B cell (primary cell): ENCODE measurements at regions not wholly inside any gene's neighbourhood (a gene's known extent, or its start where the extent isn't known, plus 50 kb on each side); places are given as distances from the start of the nearest gene placed in this dataset.

ENCODE experiments used
- ATAC-seq: fragments of 200-7000 bp; cut with Tn5 transposase; one replicate; pipeline ENCODE4 v1.10.0; 2021; ENCODE audit warnings: low read depth, mild to moderate bottlenecking, moderate number of reproducible peaks, moderate library complexity
- CTCF ChIA-PET: fragments of 350-600 bp; sonication (Branson Sonifier 250); formaldehyde crosslinking; loops from one replicate; lab custom pipeline; 2021; ENCODE audit warnings: antibody characterized with exemption, inconsistent platforms; lab: Charles Lee
- POLR2A ChIA-PET: fragments of 350-600 bp; sonication (Branson Sonifier 250); formaldehyde crosslinking; loops from one replicate; lab custom pipeline; 2021; ENCODE audit warnings: antibody characterized with exemption; lab: Charles Lee
- DNase-seq: peaks from one replicate; pipeline ENCODE4 v3.0.0; 2013
- H2AFZ ChIP-seq: 2 replicates; pipeline ENCODE4 v1.6.1; 2012; ENCODE audit warnings: mild to moderate bottlenecking, low read depth, low read length; ENCODE audit not compliant: insufficient read depth, poor library complexity, severe bottlenecking
- H3K27ac ChIP-seq, 2 donors: 1 replicate in 1 of 2; 2 replicates in 1 of 2; pipeline ENCODE4 v1.5.1; 2012 to 2013; ENCODE audit warnings: low read length in 2 of 2, mild to moderate bottlenecking in 2 of 2, moderate library complexity in 1 of 2
- H3K27me3 ChIP-seq, 4 experiments: fragments of 200-600 bp in 1 of 4; sonication (generic) in 1 of 4; replicated peaks in 1 of 4; 1 replicate in 2 of 4; 2 replicates in 2 of 4; pipeline versions ENCODE4 v1.6.1 to v1.7.0; 2013 to 2016; ENCODE audit warnings: low read length in 3 of 4, mild to moderate bottlenecking in 2 of 4, mixed read lengths in 1 of 4, moderate library complexity in 1 of 4; ENCODE audit not compliant: insufficient read depth in 4 of 4, control insufficient read depth in 3 of 4; ENCODE audit errors: control extremely low read depth in 1 of 4
- H3K36me3 ChIP-seq, 2 experiments: replicated peaks in 1 of 2; 1 replicate in 1 of 2; 2 replicates in 1 of 2; pipeline versions ENCODE4 v1.6.1 to v1.7.1; 2013; ENCODE audit warnings: low read length in 1 of 2; ENCODE audit not compliant: insufficient read depth in 2 of 2, control insufficient read depth in 1 of 2; ENCODE audit errors: control extremely low read depth in 1 of 2, extremely low read depth in 1 of 2
- H3K4me1 ChIP-seq, 2 donors: fragments of 200-600 bp in 1 of 2; sonication (generic) in 1 of 2; 1 replicate in 1 of 2; 2 replicates in 1 of 2; pipeline versions ENCODE4 v1.5.1 to v1.6.1; 2013 to 2017; ENCODE audit warnings: low read length in 2 of 2; ENCODE audit not compliant: control insufficient read depth in 2 of 2, insufficient read depth in 2 of 2
- H3K4me2 ChIP-seq: replicated peaks from 2 replicates; pipeline ENCODE3; 2012; ENCODE audit warnings: mild to moderate bottlenecking, low read depth, low read length; ENCODE audit not compliant: poor library complexity, severe bottlenecking
- H3K4me3 ChIP-seq, 5 experiments: fragments of 200-600 bp in 1 of 5; sonication (generic) in 1 of 5; 1 replicate in 3 of 5; 2 replicates in 2 of 5; pipeline versions ENCODE4 v1.5.1 to v1.7.0; 2011 to 2016; ENCODE audit warnings: low read length in 4 of 5, mild to moderate bottlenecking in 4 of 5, low read depth in 2 of 5, control low read depth in 1 of 5, moderate library complexity in 1 of 5; ENCODE audit not compliant: insufficient read depth in 1 of 5; ENCODE audit errors: control extremely low read depth in 1 of 5, extremely low read depth in 1 of 5
- H3K79me2 ChIP-seq: fragments of 200-600 bp; sonication (generic); one replicate; pipeline ENCODE4 v1.6.0; 2016; ENCODE audit warnings: low read length; ENCODE audit not compliant: control insufficient read depth, insufficient read depth
- H3K9ac ChIP-seq: fragments of 200-600 bp; sonication (generic); 2 replicates; pipeline ENCODE4 v1.6.1; 2017; ENCODE audit warnings: mild to moderate bottlenecking, low read length, moderate library complexity
- H3K9me3 ChIP-seq, 3 donors: one replicate each; pipeline versions ENCODE4 v1.6.1 to v1.7.1; 2013; ENCODE audit warnings: low read length in 2 of 3; ENCODE audit not compliant: control insufficient read depth in 2 of 3, insufficient read depth in 1 of 3; ENCODE audit errors: control extremely low read depth in 1 of 3
- H4K20me1 ChIP-seq: 2 replicates; pipeline ENCODE4 v1.6.0; 2012; ENCODE audit warnings: mild to moderate bottlenecking, low read length; ENCODE audit not compliant: insufficient read depth, control insufficient read depth, poor library complexity, severe bottlenecking
- H3K27ac Mint-ChIP-seq: one replicate; pipeline ENCODE4 v1.8.0; 2021; ENCODE audit warnings: mixed read lengths
- H3K27me3 Mint-ChIP-seq: one replicate; pipeline ENCODE4 v1.8.0; 2021; ENCODE audit warnings: mixed read lengths
- H3K4me1 Mint-ChIP-seq: one replicate; pipeline ENCODE4 v1.8.0; 2021; ENCODE audit warnings: mixed read lengths
- H3K4me3 Mint-ChIP-seq: one replicate; pipeline ENCODE4 v1.8.0; 2021; ENCODE audit warnings: mixed read lengths
- H3K9me3 Mint-ChIP-seq: one replicate; pipeline ENCODE4 v1.8.0; 2022; ENCODE audit warnings: mixed read lengths; ENCODE audit not compliant: insufficient read depth
- EZH2 ChIP-seq: IDR thresholded peaks from 2 replicates; pipeline ENCODE4 v1.6.1; 2012; ENCODE audit warnings: borderline replicate concordance, low read depth, mild to moderate bottlenecking, moderate library complexity, low read length; ENCODE audit not compliant: insufficient read depth, poor library complexity, severe bottlenecking
- WGBS: methylation state at CpG from one replicate; pipeline ENCODE4 v1.1.5; 2013; ENCODE audit warnings: missing lambda C conversion rate; ENCODE audit not compliant: insufficient coverage; 5-methylcytosine and 5-hydroxymethylcytosine counted together
- intact Hi-C: fragments of 100-400 bp; cut with micrococcal nuclease; formaldehyde crosslinking; loops from one replicate; pipeline ENCODE4 v1.10.0; 2022
- TF ChIP-seq, protein P1 (sequence below): fragments of 200-600 bp; IDR thresholded peaks from one replicate; pipeline ENCODE4 v1.8.0; 2022; ENCODE audit warnings: antibody characterized with exemption, mild to moderate bottlenecking

- intact Hi-C loops, result no loop called here
- TF ChIP-seq EZH2, result no peak
- WGBS, result 68% methylated on average over 7 of the region's 11 CpGs
These were observed 1072.6 kb upstream of the PIK3C3 start for GRCh38 chr18:40882468-40882867.

DNA sequence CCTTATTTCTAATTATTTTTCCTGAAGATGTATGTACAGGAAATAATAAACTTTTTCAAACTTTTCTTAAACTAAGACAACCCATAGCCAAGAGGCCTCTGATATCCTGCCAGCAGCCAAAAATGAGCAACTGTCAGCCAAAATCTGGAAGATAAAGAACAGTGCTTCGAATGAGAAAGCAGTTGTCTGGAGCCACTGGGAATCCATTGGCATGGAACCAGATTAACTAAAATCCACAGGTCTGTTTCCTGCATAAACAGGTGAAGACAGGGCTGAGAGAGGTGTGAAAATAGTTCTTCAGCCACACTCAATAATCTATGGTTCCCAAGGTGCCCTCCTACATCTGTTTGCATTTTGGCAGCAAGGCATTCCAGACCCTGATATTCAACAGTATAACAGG lies 1076.7 kb upstream of the PIK3C3 start:
- Histone ChIP-seq H4K20me1 (no peaks in the 10 kb centered on the region), H3K4me2 (no peak overlapping the region), H3K79me2 (no peaks in the 10 kb centered on the region), H3K9ac (no peak overlapping the region), H3K27ac (no peak overlapping the region), H2AFZ (no peak overlapping the region), H3K27me3 (no peaks in the 10 kb centered on the region), H3K4me3 (no peak overlapping the region), H3K36me3 (no peaks in the 10 kb centered on the region), H3K9me3 (peaks cover 0 to 3% (median 0%) of the 10 kb centered on the region in 3 donors), H3K4me1 (no peaks in the 10 kb centered on the region)
- Mint-ChIP-seq H3K27ac (no peak overlapping the region), H3K4me1 (no peaks in the 10 kb centered on the region), H3K4me3 (no peak overlapping the region), H3K27me3 (no peaks in the 10 kb centered on the region), H3K9me3 (no peaks in the 10 kb centered on the region)
- POLR2A ChIA-PET, result no interaction called here
- CTCF ChIA-PET, result no interaction called here
- WGBS, result 38% methylated on average over 1 of the region's 1 CpG
- ATAC-seq (no peak), DNase-seq (no peak)
- TF ChIP-seq, protein P1, sequence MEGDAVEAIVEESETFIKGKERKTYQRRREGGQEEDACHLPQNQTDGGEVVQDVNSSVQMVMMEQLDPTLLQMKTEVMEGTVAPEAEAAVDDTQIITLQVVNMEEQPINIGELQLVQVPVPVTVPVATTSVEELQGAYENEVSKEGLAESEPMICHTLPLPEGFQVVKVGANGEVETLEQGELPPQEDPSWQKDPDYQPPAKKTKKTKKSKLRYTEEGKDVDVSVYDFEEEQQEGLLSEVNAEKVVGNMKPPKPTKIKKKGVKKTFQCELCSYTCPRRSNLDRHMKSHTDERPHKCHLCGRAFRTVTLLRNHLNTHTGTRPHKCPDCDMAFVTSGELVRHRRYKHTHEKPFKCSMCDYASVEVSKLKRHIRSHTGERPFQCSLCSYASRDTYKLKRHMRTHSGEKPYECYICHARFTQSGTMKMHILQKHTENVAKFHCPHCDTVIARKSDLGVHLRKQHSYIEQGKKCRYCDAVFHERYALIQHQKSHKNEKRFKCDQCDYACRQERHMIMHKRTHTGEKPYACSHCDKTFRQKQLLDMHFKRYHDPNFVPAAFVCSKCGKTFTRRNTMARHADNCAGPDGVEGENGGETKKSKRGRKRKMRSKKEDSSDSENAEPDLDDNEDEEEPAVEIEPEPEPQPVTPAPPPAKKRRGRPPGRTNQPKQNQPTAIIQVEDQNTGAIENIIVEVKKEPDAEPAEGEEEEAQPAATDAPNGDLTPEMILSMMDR, result no peak
- no peak for TF ChIP-seq EZH2
- intact Hi-C loops, result no loop called here

More at GRCh38 chr18:40882468-40882867, 1072.6 kb upstream of the PIK3C3 start:
- CTCF ChIA-PET, result no interaction called here
- no peak overlapping the region for H3K4me3 ChIP-seq
- H3K4me1 Mint-ChIP-seq, result no peaks in the 10 kb centered on the region
- peaks cover 0 to 3% (median 0%) of the 10 kb centered on the region in 3 donors for H3K9me3 ChIP-seq
- H3K27me3 Mint-ChIP-seq, result no peaks in the 10 kb centered on the region
- ATAC-seq (no peak), DNase-seq (no peak)
- no peak overlapping the region for H3K4me3 Mint-ChIP-seq
- no peak overlapping the region for H2AFZ ChIP-seq
- no peaks in the 10 kb centered on the region for H3K9me3 Mint-ChIP-seq
- no peaks in the 10 kb centered on the region for H4K20me1 ChIP-seq
- H3K9ac ChIP-seq, result no peak overlapping the region
- H3K4me1 ChIP-seq, result no peaks in the 10 kb centered on the region
- POLR2A ChIA-PET, result no interaction called here
- H3K27ac ChIP-seq, result no peak overlapping the region
- no peak overlapping the region for H3K4me2 ChIP-seq
- H3K36me3 ChIP-seq, result no peaks in the 10 kb centered on the region
- H3K27ac Mint-ChIP-seq, result no peak overlapping the region
- H3K27me3 ChIP-seq, result no peaks in the 10 kb centered on the region
- no peaks in the 10 kb centered on the region for H3K79me2 ChIP-seq
